Heart left ventricle (tissue), 13 donors: ENCODE measurements at regions not wholly inside any gene's neighbourhood (a gene's known extent, or its start where the extent isn't known, plus 50 kb on each side); places are given as distances from the start of the nearest gene placed in this dataset.

Experiments used
- POLR2A ChIP-seq, 2 donors: fragments of 450-650 bp; IDR thresholded peaks; one replicate each; pipeline ENCODE4 v1.6.1; 2017; ENCODE audit warnings: antibody characterized with exemption in 2 of 2, mild to moderate bottlenecking in 2 of 2, moderate library complexity in 2 of 2
- TF ChIP-seq, protein P1 (sequence below), 12 donors: fragments of 200-600 bp; sonication (generic) in 4 of 12; IDR thresholded peaks; one replicate each; pipeline versions ENCODE4 v1.5.0 to v1.8.0; 2018 to 2022; ENCODE audit warnings: antibody characterized with exemption in 12 of 12, mild to moderate bottlenecking in 5 of 12
- donor health status: ischemic (EF 13 %, LVEDD 7.1; RV severe dilation, severe dysfunction).
- donor health status: DM: no; HTN: yes; CAD: no.
- donor health status: DM: no; HTN: no; CAD: no.
- donor health status: ischemic (EF 25% LVEDD 6.9; RV normal size, moderate dysfunction).
- donor health status: ischemic (EF 25% LVEDD 5.7; RV mildly dilated, moderate dysfunction).
- donor health status: ischemic (EF 35%, LVEDD 5.7; RV mildly dilated, moderate dysfunction).
- donor health status: nonischemic (EF 11% LVEDD 7.7; RV severe dilation, severe dysfunction).
- donor health status: DM: yes; HTN: yes; CAD: no.
- donor health status: PGD.
- donor health status: ischemic (EF 29% LVEDD 5.4; RV normal size, mild dysfunction).
- donor health status: nonischemic (EF 23%, LVEDD 6.1; RV moderate dilation, normal function).

- TF ChIP-seq, protein P1, sequence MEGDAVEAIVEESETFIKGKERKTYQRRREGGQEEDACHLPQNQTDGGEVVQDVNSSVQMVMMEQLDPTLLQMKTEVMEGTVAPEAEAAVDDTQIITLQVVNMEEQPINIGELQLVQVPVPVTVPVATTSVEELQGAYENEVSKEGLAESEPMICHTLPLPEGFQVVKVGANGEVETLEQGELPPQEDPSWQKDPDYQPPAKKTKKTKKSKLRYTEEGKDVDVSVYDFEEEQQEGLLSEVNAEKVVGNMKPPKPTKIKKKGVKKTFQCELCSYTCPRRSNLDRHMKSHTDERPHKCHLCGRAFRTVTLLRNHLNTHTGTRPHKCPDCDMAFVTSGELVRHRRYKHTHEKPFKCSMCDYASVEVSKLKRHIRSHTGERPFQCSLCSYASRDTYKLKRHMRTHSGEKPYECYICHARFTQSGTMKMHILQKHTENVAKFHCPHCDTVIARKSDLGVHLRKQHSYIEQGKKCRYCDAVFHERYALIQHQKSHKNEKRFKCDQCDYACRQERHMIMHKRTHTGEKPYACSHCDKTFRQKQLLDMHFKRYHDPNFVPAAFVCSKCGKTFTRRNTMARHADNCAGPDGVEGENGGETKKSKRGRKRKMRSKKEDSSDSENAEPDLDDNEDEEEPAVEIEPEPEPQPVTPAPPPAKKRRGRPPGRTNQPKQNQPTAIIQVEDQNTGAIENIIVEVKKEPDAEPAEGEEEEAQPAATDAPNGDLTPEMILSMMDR (IDR thresholded peaks at IDR 0.05) = no peak
- no peak for TF ChIP-seq POLR2A (IDR thresholded peaks at IDR 0.05)
Observed at GRCh38 chr3:21357241-21357640, 393.8 kb downstream of the ZNF385D start.
